ENCODE measurements at regions not wholly inside any gene's neighbourhood (a gene's known extent, or its start where the extent isn't known, plus 50 kb on each side); places are given as distances from the start of the nearest gene placed in this dataset.
"Not testable (repeated sequence)": the region's sequence is repeated elsewhere in the genome, so short reads cannot be mapped to it uniquely, and the experiment has no call there.

- CTCF ChIA-PET; H3K27ac ChIP-seq (ENCODE audit: low read depth, low read length); DNase-seq (ENCODE audit: low read depth, low spot score); H3K9ac ChIP-seq (ENCODE audit: low read length); H3K9me2 ChIP-seq (ENCODE audit: insufficient read depth); POLR2A ChIA-PET; H3K36me3 ChIP-seq (ENCODE audit: control insufficient read depth in 1 of 2, insufficient read depth in 2 of 2, low read length in 2 of 2); H3K9me3 ChIP-seq (ENCODE audit: control insufficient read depth in 1 of 2, insufficient read depth in 1 of 2, low read depth in 1 of 2, low read length in 2 of 2); H3K27me3 ChIP-seq (ENCODE audit: insufficient read depth, low read length); H3K4me3 ChIP-seq (replicated peaks in 1 of 2; ENCODE audit: low read depth in 1 of 2, low read length in 2 of 2); H3K4me1 ChIP-seq (ENCODE audit: control insufficient read depth in 1 of 2, insufficient read depth in 2 of 2, low read length in 2 of 2); ATAC-seq; H3K79me2 ChIP-seq (ENCODE audit: insufficient read depth, low read length); H2AFZ ChIP-seq (ENCODE audit: low read depth, low read length, poor library complexity, severe bottlenecking); RAD21 ChIA-PET (ENCODE audit: low non-redundant PET in 1 of 2, low total read pairs in 2 of 2, uncharacterized antibody in 2 of 2, unreplicated experiment in 2 of 2); intact Hi-C loops (cut with micrococcal nuclease); H4K20me1 ChIP-seq (ENCODE audit: insufficient read depth); H3K4me2 ChIP-seq (ENCODE audit: low read length); BruUV-seq (replicated peaks): not testable (repeated sequence)
Measured at GRCh38 chr9:89695979-89696378, 91.2 kb downstream of the GADD45G start.

GRCh38 chr9:89696780-89697179 is 92.0 kb downstream of the GADD45G start:
- ChIA-PET POLR2A (no interaction called here), RAD21 (ENCODE audit: low non-redundant PET in 1 of 2, low total read pairs in 2 of 2, uncharacterized antibody in 2 of 2, unreplicated experiment in 2 of 2) (no interaction called here), CTCF (no interaction called here)
- no peaks in the 10 kb centered on the region for H3K9me2 ChIP-seq (ENCODE audit: insufficient read depth)
- no peaks in the 10 kb centered on the region for H3K36me3 ChIP-seq (ENCODE audit: control insufficient read depth in 1 of 2, insufficient read depth in 2 of 2, low read length in 2 of 2)
- no peak overlapping the region for H3K27ac ChIP-seq (ENCODE audit: low read depth, low read length)
- no peaks in the 10 kb centered on the region for H4K20me1 ChIP-seq (ENCODE audit: insufficient read depth)
- TF ChIP-seq EZH2phosphoT487 (IDR thresholded peaks at IDR 0.05; ENCODE audit: borderline replicate concordance): no peak
- no peak for TF ChIP-seq FOSL1 (IDR thresholded peaks at IDR 0.05; ENCODE audit: low read depth)
- no peak for TF ChIP-seq CEBPB (IDR thresholded peaks at IDR 0.05; ENCODE audit: low read depth)
- no peak overlapping the region for H3K4me3 ChIP-seq (replicated peaks in 1 of 2; ENCODE audit: low read depth in 1 of 2, low read length in 2 of 2)
- intact Hi-C loops (cut with micrococcal nuclease): no loop called here
- no peak for DNase-seq (ENCODE audit: low read depth, low spot score)
- H3K9me3 ChIP-seq (ENCODE audit: control insufficient read depth in 1 of 2, insufficient read depth in 1 of 2, low read depth in 1 of 2, low read length in 2 of 2): no peaks in the 10 kb centered on the region
- H3K9ac ChIP-seq (ENCODE audit: low read length): no peak overlapping the region
- ATAC-seq: no peak
- peaks cover 8% of the 10 kb centered on the region; the same call in 1 of the 2 replicates for H3K27me3 ChIP-seq (ENCODE audit: insufficient read depth, low read length)
- no peaks in the 10 kb centered on the region for H3K79me2 ChIP-seq (ENCODE audit: insufficient read depth, low read length)
- BruUV-seq (replicated peaks): no TSS peak
- H2AFZ ChIP-seq (ENCODE audit: low read depth, low read length, poor library complexity, severe bottlenecking): no peak overlapping the region
- H3K4me2 ChIP-seq (ENCODE audit: low read length): no peak overlapping the region
- no peaks in the 10 kb centered on the region for H3K4me1 ChIP-seq (ENCODE audit: control insufficient read depth in 1 of 2, insufficient read depth in 2 of 2, low read length in 2 of 2)

- peaks cover 8% of the 10 kb centered on the region; the same call in 1 of the 2 replicates for H3K27me3 ChIP-seq (ENCODE audit: insufficient read depth, low read length)
- no peaks in the 10 kb centered on the region for H3K4me1 ChIP-seq (ENCODE audit: control insufficient read depth in 1 of 2, insufficient read depth in 2 of 2, low read length in 2 of 2)
- no peaks in the 10 kb centered on the region for H3K9me2 ChIP-seq (ENCODE audit: insufficient read depth)
- BruUV-seq (replicated peaks): no TSS peak
- no peak overlapping the region for H3K4me2 ChIP-seq (ENCODE audit: low read length)
- no peaks in the 10 kb centered on the region for H4K20me1 ChIP-seq (ENCODE audit: insufficient read depth)
- H3K79me2 ChIP-seq (ENCODE audit: insufficient read depth, low read length): no peaks in the 10 kb centered on the region
- ChIA-PET RAD21 (ENCODE audit: low non-redundant PET in 1 of 2, low total read pairs in 2 of 2, uncharacterized antibody in 2 of 2, unreplicated experiment in 2 of 2) (no interaction called here), CTCF (no interaction called here), POLR2A (no interaction called here)
- intact Hi-C loops (cut with micrococcal nuclease): no loop called here
- ATAC-seq (no peak), DNase-seq (ENCODE audit: low read depth, low spot score) (no peak)
- no peaks in the 10 kb centered on the region for H3K36me3 ChIP-seq (ENCODE audit: control insufficient read depth in 1 of 2, insufficient read depth in 2 of 2, low read length in 2 of 2)
- no peaks in the 10 kb centered on the region for H3K9me3 ChIP-seq (ENCODE audit: control insufficient read depth in 1 of 2, insufficient read depth in 1 of 2, low read depth in 1 of 2, low read length in 2 of 2)
- no peak overlapping the region for H3K4me3 ChIP-seq (replicated peaks in 1 of 2; ENCODE audit: low read depth in 1 of 2, low read length in 2 of 2)
- no peak overlapping the region for H3K27ac ChIP-seq (ENCODE audit: low read depth, low read length)
- no peak overlapping the region for H2AFZ ChIP-seq (ENCODE audit: low read depth, low read length, poor library complexity, severe bottlenecking)
- no peak overlapping the region for H3K9ac ChIP-seq (ENCODE audit: low read length)
- no peak for TF ChIP-seq POLR2A (IDR thresholded peaks at IDR 0.05; ENCODE audit: borderline replicate concordance, extremely low read depth, insufficient read depth, insufficient read length)
- TF ChIP-seq CTCF (IDR thresholded peaks at IDR 0.05 in 2 of 3, conservative IDR thresholded peaks at IDR 0.05 in 1 of 3; ENCODE audit: borderline replicate concordance in 1 of 3, insufficient read depth in 1 of 3, low read depth in 2 of 3, low read length in 2 of 3): no peak
- no peak for TF ChIP-seq SRF (IDR thresholded peaks at IDR 0.05; ENCODE audit: low read depth)
- no peak for TF ChIP-seq ELF1 (IDR thresholded peaks at IDR 0.05; ENCODE audit: borderline replicate concordance, low read depth)
- TF ChIP-seq POLR2AphosphoS5 (IDR thresholded peaks at IDR 0.05; ENCODE audit: low read depth, low read length): no peak
- TF ChIP-seq ATF3 (IDR thresholded peaks at IDR 0.05): no peak
- TF ChIP-seq RAD21 (IDR thresholded peaks at IDR 0.05; ENCODE audit: low read depth): no peak
- no peak for TF ChIP-seq EGR1 (IDR thresholded peaks at IDR 0.05; ENCODE audit: low read depth)
- no peak for TF ChIP-seq ZFX (IDR thresholded peaks at IDR 0.05)
- TF ChIP-seq JUND (IDR thresholded peaks at IDR 0.05): no peak
- TF ChIP-seq EZH2phosphoT487 (IDR thresholded peaks at IDR 0.05; ENCODE audit: borderline replicate concordance): no peak
Measured at GRCh38 chr9:89697553-89697952, 92.7 kb downstream of the GADD45G start.
